Upper lobe of right lung (tissue), 1 donor: ENCODE measurements at regions not wholly inside any gene's neighbourhood (a gene's known extent, or its start where the extent isn't known, plus 50 kb on each side); places are given as distances from the start of the nearest gene placed in this dataset.
"Not testable (repeated sequence)": the region's sequence is repeated elsewhere in the genome, so short reads cannot be mapped to it uniquely, and the experiment has no call there.

Source experiments
- ATAC-seq: fragments of 200-7000 bp; cut with Tn5 transposase; one replicate; pipeline ENCODE4 v1.9.1; 2020; ENCODE audit warnings: mild to moderate bottlenecking, moderate library complexity
- DNase-seq: peaks from one replicate; pipeline ENCODE4 v3.0.0-alpha.2; 2020
- H3K27ac ChIP-seq: fragments of 200-600 bp; one replicate; pipeline ENCODE4 v1.8.0; 2022
- H3K27me3 ChIP-seq: fragments of 200-600 bp; one replicate; pipeline ENCODE4 v1.8.0; 2022; ENCODE audit warnings: mild to moderate bottlenecking
- H3K36me3 ChIP-seq: fragments of 200-600 bp; one replicate; pipeline ENCODE4 v1.8.0; 2022
- H3K4me1 ChIP-seq: fragments of 200-600 bp; one replicate; pipeline ENCODE4 v1.8.0; 2022
- H3K4me3 ChIP-seq: fragments of 200-600 bp; one replicate; pipeline ENCODE4 v1.8.0; 2022; ENCODE audit warnings: mild to moderate bottlenecking
- H3K9me3 ChIP-seq: fragments of 200-600 bp; one replicate; pipeline ENCODE4 v1.8.0; 2022
- intact Hi-C: fragments of 100-400 bp; cut with DNase I; formaldehyde crosslinking; loops from one replicate; pipeline ENCODE4 v1.11.0; 2022
- TF ChIP-seq, protein P1 (sequence below): fragments of 200-600 bp; IDR thresholded peaks from one replicate; pipeline ENCODE4 v1.8.0; 2022; ENCODE audit warnings: antibody characterized with exemption
- donor health status: DM: no; HTN: yes; CAD: no; lungs with severe emphysema.

DNA sequence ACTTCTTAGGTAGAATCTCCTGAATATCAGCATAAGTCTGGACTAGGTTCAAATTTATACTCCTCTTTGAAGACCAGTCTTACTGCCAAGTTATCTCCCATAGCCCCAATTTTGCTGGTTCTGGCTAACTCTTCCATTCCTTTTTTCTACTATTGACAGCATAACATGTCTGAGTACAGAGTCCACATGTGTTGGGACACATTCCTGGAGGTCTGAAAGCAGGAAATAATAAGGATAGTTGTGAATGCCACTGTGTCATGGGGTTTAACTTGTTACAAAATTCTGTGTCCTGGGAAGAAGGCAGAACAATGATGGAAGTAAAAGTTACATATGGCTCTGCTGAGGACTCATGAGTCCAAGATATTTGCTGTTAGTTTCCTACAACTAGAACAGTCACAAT lies 57.4 kb upstream of the ZBTB20 start:
- TF ChIP-seq, protein P1, sequence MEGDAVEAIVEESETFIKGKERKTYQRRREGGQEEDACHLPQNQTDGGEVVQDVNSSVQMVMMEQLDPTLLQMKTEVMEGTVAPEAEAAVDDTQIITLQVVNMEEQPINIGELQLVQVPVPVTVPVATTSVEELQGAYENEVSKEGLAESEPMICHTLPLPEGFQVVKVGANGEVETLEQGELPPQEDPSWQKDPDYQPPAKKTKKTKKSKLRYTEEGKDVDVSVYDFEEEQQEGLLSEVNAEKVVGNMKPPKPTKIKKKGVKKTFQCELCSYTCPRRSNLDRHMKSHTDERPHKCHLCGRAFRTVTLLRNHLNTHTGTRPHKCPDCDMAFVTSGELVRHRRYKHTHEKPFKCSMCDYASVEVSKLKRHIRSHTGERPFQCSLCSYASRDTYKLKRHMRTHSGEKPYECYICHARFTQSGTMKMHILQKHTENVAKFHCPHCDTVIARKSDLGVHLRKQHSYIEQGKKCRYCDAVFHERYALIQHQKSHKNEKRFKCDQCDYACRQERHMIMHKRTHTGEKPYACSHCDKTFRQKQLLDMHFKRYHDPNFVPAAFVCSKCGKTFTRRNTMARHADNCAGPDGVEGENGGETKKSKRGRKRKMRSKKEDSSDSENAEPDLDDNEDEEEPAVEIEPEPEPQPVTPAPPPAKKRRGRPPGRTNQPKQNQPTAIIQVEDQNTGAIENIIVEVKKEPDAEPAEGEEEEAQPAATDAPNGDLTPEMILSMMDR: no peak
- no peak overlapping the region for H3K27ac ChIP-seq
- intact Hi-C loops: loop anchor here (10.0 kb wide), 1 partner anchor 490 kb away; no protein-coding TSS in a partner anchor

DNA sequence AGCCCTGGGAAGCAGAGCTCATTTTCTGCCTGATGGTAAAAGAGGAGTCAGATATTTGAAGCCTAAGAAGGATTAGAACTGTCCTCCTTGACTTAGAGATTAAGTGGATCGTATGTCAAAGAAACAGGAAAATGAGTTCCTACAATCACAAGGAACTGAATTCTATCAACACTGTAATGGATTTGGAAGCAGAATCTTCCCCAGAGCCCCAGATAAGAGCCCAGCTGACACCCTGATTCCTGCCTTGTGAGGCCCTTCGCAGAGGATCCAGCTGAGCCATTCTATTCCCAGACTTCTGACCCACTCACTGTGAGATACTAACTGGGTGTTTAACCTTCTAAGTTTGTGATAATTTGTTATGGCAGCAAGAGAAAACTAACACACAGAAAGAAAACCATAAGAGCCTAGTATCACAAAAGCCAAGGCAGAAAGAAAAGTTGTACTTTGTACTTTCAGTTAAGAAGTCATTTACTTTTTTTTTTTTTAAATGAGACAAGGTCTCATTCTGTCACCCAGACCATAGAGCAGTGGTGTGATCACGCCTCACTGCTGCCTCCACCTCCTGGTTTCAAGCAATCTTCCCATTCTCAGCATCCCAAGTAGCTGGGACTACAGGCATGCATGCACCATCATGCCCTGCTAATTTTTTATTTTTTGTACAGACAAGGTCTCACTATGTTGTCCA lies 61.1 kb upstream of the ZBTB20 start:
- no peaks in the 10 kb centered on the region for H3K36me3 ChIP-seq
- H3K27ac ChIP-seq: no peak overlapping the region
- TF ChIP-seq, protein P1: no peak
- DNase-seq (no peak), ATAC-seq (no peak)
- H3K9me3 ChIP-seq: no peaks in the 10 kb centered on the region
- no peaks in the 10 kb centered on the region for H3K4me1 ChIP-seq
- H3K4me3 ChIP-seq: no peak overlapping the region
- intact Hi-C loops: loop anchor here (10.0 kb wide), 1 partner anchor 487 kb away; no protein-coding TSS in a partner anchor
- H3K27me3 ChIP-seq: no peaks in the 10 kb centered on the region

More for the DNA sequence above, 57.4 kb upstream of the ZBTB20 start:
- no peaks in the 10 kb centered on the region for H3K27me3 ChIP-seq
- ATAC-seq (no peak), DNase-seq (no peak)
- no peak overlapping the region for H3K4me3 ChIP-seq
- H3K4me1 ChIP-seq: no peaks in the 10 kb centered on the region
- H3K36me3 ChIP-seq: no peaks in the 10 kb centered on the region
- H3K9me3 ChIP-seq: no peaks in the 10 kb centered on the region

DNA sequence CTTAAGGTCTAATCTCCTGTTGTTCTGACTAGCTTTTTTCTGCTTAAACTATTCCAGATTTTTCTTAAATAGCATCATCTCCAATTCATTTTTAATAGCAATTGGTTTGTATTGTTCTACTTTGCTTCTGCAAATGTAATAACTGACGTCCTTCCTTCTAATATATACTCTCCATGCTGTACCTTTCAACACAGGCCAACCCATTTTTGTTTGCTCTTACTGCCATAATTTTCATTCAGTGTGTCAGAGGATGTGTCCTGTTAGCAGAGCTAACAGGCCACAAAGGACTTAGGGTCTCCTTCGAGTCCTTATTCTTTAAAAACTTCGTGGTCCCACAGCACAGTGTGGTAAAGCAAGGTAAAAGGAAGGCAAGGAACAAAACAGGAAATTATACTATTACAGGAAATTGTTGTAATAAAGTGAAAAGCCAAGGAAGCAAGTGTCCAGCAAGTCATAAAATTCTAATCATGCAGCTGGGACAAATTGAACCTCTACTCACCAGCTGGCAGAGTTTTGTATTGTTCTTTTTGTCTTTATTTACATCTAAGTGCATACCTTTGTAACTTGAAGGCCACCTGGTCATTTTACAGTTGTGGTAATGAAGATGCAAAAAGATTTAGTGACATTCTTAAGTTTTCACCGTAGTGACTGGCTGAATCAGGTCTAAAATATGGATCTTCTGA lies 64.9 kb upstream of the ZBTB20 start:
- TF ChIP-seq, protein P1: no peak
- intact Hi-C loops: no loop called here
- Histone ChIP-seq H3K4me1 (no peaks in the 10 kb centered on the region), H3K4me3 (no peak overlapping the region), H3K27me3 (no peaks in the 10 kb centered on the region), H3K27ac (no peak overlapping the region), H3K36me3 (no peaks in the 10 kb centered on the region), H3K9me3 (no peaks in the 10 kb centered on the region)
- DNase-seq (no peak), ATAC-seq (no peak)

DNA sequence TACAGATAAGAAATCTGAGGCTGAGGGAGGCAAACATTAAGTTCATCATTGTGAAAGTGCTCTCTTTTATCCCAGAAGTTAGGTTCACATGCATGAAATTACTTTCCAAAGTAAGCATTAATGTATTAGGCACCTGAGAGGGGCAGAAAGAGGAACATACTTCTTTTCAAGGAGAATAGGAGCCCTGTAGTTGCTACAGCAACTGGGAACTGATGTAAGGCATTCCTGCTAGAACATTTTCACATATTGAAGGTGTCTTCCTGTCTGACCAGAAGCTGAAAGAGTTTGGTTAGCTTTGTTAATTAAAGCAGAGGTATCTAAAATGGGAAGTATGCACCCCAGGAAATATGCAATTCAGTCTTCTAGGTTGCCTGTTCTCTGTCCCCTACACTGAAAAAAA lies 65.5 kb upstream of the ZBTB20 start:
- intact Hi-C loops: no loop called here
- Histone ChIP-seq H3K27me3 (no peaks in the 10 kb centered on the region), H3K36me3 (no peaks in the 10 kb centered on the region), H3K27ac (no peak overlapping the region), H3K9me3 (no peaks in the 10 kb centered on the region), H3K4me3 (no peak overlapping the region), H3K4me1 (no peaks in the 10 kb centered on the region)
- DNase-seq: no peak
- TF ChIP-seq, protein P1: no peak
- ATAC-seq: no peak

DNA sequence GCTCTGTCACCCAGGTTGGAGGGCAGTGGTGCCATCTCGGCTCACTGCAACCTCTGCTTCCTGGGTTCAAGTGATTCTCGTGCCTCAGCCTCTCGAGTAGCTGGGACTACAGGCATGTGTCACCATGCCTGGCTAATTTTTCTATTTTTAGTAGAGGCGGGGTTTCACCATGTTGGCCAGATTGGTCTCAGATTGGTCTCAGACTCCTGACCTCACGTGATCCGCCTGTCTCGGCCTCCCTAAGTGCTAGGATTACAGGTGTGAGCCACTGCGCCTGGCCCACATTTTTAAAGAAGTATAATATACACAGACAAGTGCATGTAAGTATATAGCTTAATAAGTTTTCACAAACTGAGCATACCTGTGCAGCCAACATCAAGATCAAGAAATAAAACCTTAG lies 66.0 kb upstream of the ZBTB20 start:
- intact Hi-C loops, H3K36me3 ChIP-seq, H3K27me3 ChIP-seq, H3K9me3 ChIP-seq, DNase-seq, H3K4me3 ChIP-seq, H3K27ac ChIP-seq, H3K4me1 ChIP-seq, ATAC-seq: not testable (repeated sequence)

DNA sequence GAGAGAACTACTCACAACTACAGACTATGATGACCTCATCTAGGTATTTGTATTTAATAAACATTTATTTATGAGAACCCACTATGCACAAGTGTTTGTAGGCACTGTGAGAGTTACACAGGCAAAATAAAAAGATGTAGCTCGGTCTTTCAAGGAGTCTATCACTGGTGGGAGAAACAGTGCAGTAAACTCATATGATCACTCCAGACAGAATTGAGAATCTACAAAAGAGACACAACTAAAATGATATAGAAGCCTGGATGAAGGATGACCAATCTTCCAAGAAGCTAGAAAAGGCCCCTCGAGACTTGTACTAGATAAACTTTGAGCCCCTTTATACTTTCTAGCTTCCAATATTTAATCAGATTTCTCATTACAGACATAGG lies 70.2 kb upstream of the ZBTB20 start:
- Histone ChIP-seq H3K4me1 (no peaks in the 10 kb centered on the region), H3K36me3 (no peaks in the 10 kb centered on the region), H3K27ac (no peak overlapping the region), H3K27me3 (no peaks in the 10 kb centered on the region), H3K4me3 (no peak overlapping the region), H3K9me3 (no peaks in the 10 kb centered on the region)
- ATAC-seq: no peak
- TF ChIP-seq, protein P1: no peak
- intact Hi-C loops: no loop called here
- no peak for DNase-seq
